GM12878 (cell line): ENCODE measurements at regions not wholly inside any gene's neighbourhood (a gene's known extent, or its start where the extent isn't known, plus 50 kb on each side); places are given as distances from the start of the nearest gene placed in this dataset.

Source experiments
- ATAC-seq: fragments of 200-7000 bp; cut with Tn5 transposase; 3 replicates; pipeline ENCODE4 v1.9.1; 2020; ENCODE audit warnings: mild to moderate bottlenecking, moderate library complexity
- BruUV-seq: library from RNA; stranded (reverse); fragments of 400-500 nt; replicated peaks from 2 replicates; lab custom pipeline; 2021; lab: Mats Ljungman, UMichigan
- CTCF ChIA-PET: fragments of 300-600 bp; sonication (Branson Sonifier 250); formaldehyde crosslinking; extraction: SDS; loops from one replicate; lab custom pipeline; 2021; ENCODE audit warnings: inconsistent platforms; lab: Yijun Ruan, JAX
- POLR2A ChIA-PET: fragments of 350-600 bp; formaldehyde crosslinking; extraction: SDS; loops from one replicate; lab custom pipeline; 2021; ENCODE audit warnings: inconsistent platforms; lab: Charles Lee
- RAD21 ChIA-PET: fragments of 300-600 bp; sonication (Branson Sonifier 250); formaldehyde crosslinking; loops from one replicate; lab custom pipeline; 2023; ENCODE audit warnings: antibody characterized with exemption; ENCODE audit not compliant: unreplicated experiment; lab: Charles Lee
- SMC1A ChIA-PET: fragments of 300-600 bp; sonication (Branson Sonifier 250); formaldehyde crosslinking; loops from one replicate; lab custom pipeline; 2023; ENCODE audit not compliant: unreplicated experiment, uncharacterized antibody; lab: Charles Lee
- DNase-seq: peaks from one replicate; pipeline ENCODE4 v3.0.0-alpha.2; 2011; ENCODE audit warnings: low read depth, low spot score
- FAIRE-seq: peaks from 3 replicates; lab custom pipeline; 2011; peaks lifted over from hg19 to GRCh38; lab: Jason Lieb, UNC
- H2AFZ ChIP-seq: 2 replicates; pipeline ENCODE4 v1.6.0; 2011; ENCODE audit warnings: low read depth, low read length, control low read depth; ENCODE audit not compliant: control insufficient read depth
- H3K27ac ChIP-seq: 2 replicates; pipeline ENCODE4 v1.5.1; 2011; ENCODE audit warnings: control low read depth; ENCODE audit not compliant: control insufficient read depth, insufficient read depth
- H3K27me3 ChIP-seq, 2 experiments: replicated peaks in 1 of 2; 2 replicates each; pipeline versions ENCODE4 v1.6.0 to v1.6.1; 2011; ENCODE audit warnings: low read length in 1 of 2; ENCODE audit not compliant: control insufficient read depth in 2 of 2, insufficient read depth in 2 of 2
- H3K36me3 ChIP-seq, 2 experiments: 2 replicates each; pipeline ENCODE4 v1.5.1; 2011; ENCODE audit warnings: low read length in 1 of 2; ENCODE audit not compliant: control insufficient read depth in 2 of 2, insufficient read depth in 2 of 2
- H3K4me1 ChIP-seq: 2 replicates; pipeline ENCODE4 v1.6.1; 2011; ENCODE audit warnings: mild to moderate bottlenecking, low read length, moderate library complexity, mixed read lengths; ENCODE audit not compliant: control insufficient read depth, insufficient read depth
- H3K4me2 ChIP-seq: 2 replicates; pipeline ENCODE4 v1.6.0; 2011; ENCODE audit warnings: control low read depth; ENCODE audit not compliant: control insufficient read depth, insufficient read depth
- H3K4me3 ChIP-seq: fragments of 200-600 bp; sonication (generic); 2 replicates; pipeline ENCODE4 v1.5.1; 2016
- H3K79me2 ChIP-seq: 2 replicates; pipeline ENCODE4 v1.6.0; 2011; ENCODE audit warnings: low read length; ENCODE audit not compliant: control insufficient read depth, insufficient read depth
- H3K9ac ChIP-seq: 2 replicates; pipeline ENCODE4 v1.8.0; 2011; ENCODE audit warnings: low read length, control low read depth, mixed read lengths; ENCODE audit not compliant: control insufficient read depth, insufficient read depth
- H3K9me3 ChIP-seq: replicated peaks from 3 replicates; pipeline ENCODE4 v1.5.1; 2011; ENCODE audit warnings: mild to moderate bottlenecking, low read length; ENCODE audit not compliant: control insufficient read depth, insufficient read depth
- H4K20me1 ChIP-seq: 2 replicates; pipeline ENCODE4 v1.6.0; 2011; ENCODE audit not compliant: control insufficient read depth, insufficient read depth
- ASH2L ChIP-seq: fragments of 300-600, 200-600 bp; sonication (generic); IDR thresholded peaks from 2 replicates; pipeline ENCODE4 v1.6.1; 2017; ENCODE audit warnings: low read depth, mild to moderate bottlenecking, borderline replicate concordance
- LARP7 ChIP-seq: fragments of 450-650 bp; IDR thresholded peaks from 2 replicates; pipeline ENCODE4 v1.6.1; 2017; ENCODE audit warnings: mild to moderate bottlenecking
- MEF2B ChIP-seq: fragments of 450-650 bp; IDR thresholded peaks from 2 replicates; pipeline ENCODE4 v1.6.1; 2018; ENCODE audit warnings: mild to moderate bottlenecking, moderate library complexity; ENCODE audit not compliant: partially characterized antibody, poor library complexity, severe bottlenecking
- NR2C2 ChIP-seq: IDR thresholded peaks from 2 replicates; pipeline ENCODE4 v1.6.1; 2011; ENCODE audit warnings: borderline replicate concordance, low read depth; ENCODE audit not compliant: control insufficient read depth, insufficient read length
- PAX5 ChIP-seq: IDR thresholded peaks from 2 replicates; pipeline ENCODE4 v1.6.1; 2011; ENCODE audit warnings: low read depth, low read length, borderline replicate concordance
- RUNX3 ChIP-seq: IDR thresholded peaks from 2 replicates; pipeline ENCODE4 v1.6.1; 2012; ENCODE audit warnings: low read length, inconsistent platforms
- SMARCA5 ChIP-seq: fragments of 450-650 bp; IDR thresholded peaks from 2 replicates; pipeline ENCODE4 v1.6.1; 2017; ENCODE audit warnings: mild to moderate bottlenecking
- TARDBP ChIP-seq: IDR thresholded peaks from 2 replicates; pipeline ENCODE4 v1.6.1; 2016; ENCODE audit warnings: borderline replicate concordance
- WRNIP1 ChIP-seq: IDR thresholded peaks from 2 replicates; pipeline ENCODE4 v1.6.1; 2011; ENCODE audit warnings: low read depth, low read length, improper control_type of control experiment, borderline replicate concordance
- ZSCAN29 ChIP-seq: fragments of 450-650 bp; IDR thresholded peaks from 2 replicates; pipeline ENCODE4 v1.6.1; 2017; ENCODE audit warnings: mild to moderate bottlenecking, moderate library complexity
- WGBS: methylation state at CpG from one replicate; pipeline ENCODE4 v1.1.6; 2016; ENCODE audit warnings: low lambda C conversion rate; ENCODE audit not compliant: insufficient replicate concordance, insufficient coverage; ENCODE audit errors: missing lambda C conversion rate; 5-methylcytosine and 5-hydroxymethylcytosine counted together
- in situ Hi-C: fragments of 300-500 bp; cut with MboI; formaldehyde crosslinking; loops from 9 replicates; pipeline ENCODE4 v1.14.3; 2018; ENCODE audit warnings: mixed read lengths
- intact Hi-C: fragments of 100-400 bp; cut with micrococcal nuclease; formaldehyde crosslinking; loops from one replicate; pipeline ENCODE4 v1.14.2; 2022; ENCODE audit not compliant: unreplicated experiment
- TF ChIP-seq, protein P1 (sequence below): fragments of 450-650 bp; IDR thresholded peaks from 2 replicates; pipeline ENCODE4 v1.6.1; 2017; ENCODE audit warnings: mild to moderate bottlenecking, low read depth, inconsistent platforms; ENCODE audit not compliant: poor library complexity, severe bottlenecking
- TF ChIP-seq, protein P2 (sequence below): fragments of 450-650 bp; formaldehyde crosslinking; IDR thresholded peaks from 2 replicates; pipeline ENCODE4 v1.4.0; 2022; ENCODE audit warnings: mild to moderate bottlenecking, moderate library complexity
- TF ChIP-seq, protein P3 (sequence below): fragments of 150-350 bp; IDR thresholded peaks from 2 replicates; pipeline ENCODE4 v1.6.1; 2016; ENCODE audit warnings: low read depth, low read length
- TF ChIP-seq, protein P4 (sequence below): fragments of 450-650 bp; conservative IDR thresholded peaks from 2 replicates; pipeline ENCODE4 v1.6.1; 2017; ENCODE audit warnings: mild to moderate bottlenecking, moderate library complexity

DNA sequence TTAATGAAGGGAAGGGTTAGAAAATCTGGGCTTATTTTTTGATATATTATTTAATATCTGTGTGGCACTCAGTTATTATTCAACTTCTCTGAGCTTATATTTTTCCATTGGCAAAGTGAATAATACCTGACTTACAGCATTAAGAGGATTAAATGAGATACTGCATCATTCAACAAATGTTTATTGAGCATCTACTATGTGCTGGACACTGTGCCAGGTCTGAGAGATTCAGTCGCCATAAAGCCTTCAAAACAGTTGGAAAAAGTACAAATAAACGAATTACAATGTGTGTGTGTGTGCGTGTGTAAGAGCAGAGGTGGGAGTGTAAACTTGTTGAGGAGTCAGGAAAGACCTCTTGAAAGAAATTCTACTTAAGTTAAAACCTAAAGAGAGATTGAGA, 87.9 kb upstream of the CD53 start:
- Histone ChIP-seq H4K20me1 (no peaks in the 10 kb centered on the region), H3K9me3 (peaks cover 7% of the 10 kb centered on the region; the same call in 1 of the 3 replicates), H3K79me2 (no peaks in the 10 kb centered on the region), H3K4me1 (peaks cover 29% of the 10 kb centered on the region), H2AFZ (no peak overlapping the region), H3K36me3 (no peaks in the 10 kb centered on the region), H3K27ac (no peak overlapping the region), H3K4me3 (no peak overlapping the region), H3K27me3 (no peaks in the 10 kb centered on the region), H3K9ac (no peak overlapping the region), H3K4me2 (no peak overlapping the region)
- POLR2A ChIA-PET = interaction anchor here (0.8 kb wide), 1 partner anchor 44 kb away, joined by 3 read pairs; no protein-coding TSS in a partner anchor
- BruUV-seq = no TSS peak
- FAIRE-seq = no peak
- no peak for ATAC-seq
- SMC1A ChIA-PET = interaction anchor here (1.0 to 7.8 kb wide), 6 partner anchors 12 to 615 kb away, joined by 3 to 89 read pairs (median 6); no protein-coding TSS in a partner anchor
- CTCF ChIA-PET = interaction anchor here (0.6 to 6.9 kb wide), 16 partner anchors 10 to 1644 kb away, joined by 3 to 91 read pairs (median 5); no protein-coding TSS in a partner anchor
- RAD21 ChIA-PET = interaction anchor here (1.5 to 6.6 kb wide), 2 partner anchors 165 to 208 kb away, joined by 6 to 79 read pairs; no protein-coding TSS in a partner anchor
- in situ Hi-C loops = no loop called here
- intact Hi-C loops = loop anchor here (5.0 to 10.0 kb wide), 2 partner anchors 87 to 370 kb away; partner anchors contain the start of gene CD53
- WGBS = 94% methylated on average over 3 of the region's 3 CpGs
- no peak for DNase-seq
- TF ChIP-seq TARDBP (no peak), NR2C2 (no peak), PAX5 (no peak), MEF2B (no peak), ASH2L (no peak), WRNIP1 (no peak), ZSCAN29 (no peak), RUNX3 (no peak), SMARCA5 (no peak), LARP7 (no peak)
- TF ChIP-seq, protein P1, sequence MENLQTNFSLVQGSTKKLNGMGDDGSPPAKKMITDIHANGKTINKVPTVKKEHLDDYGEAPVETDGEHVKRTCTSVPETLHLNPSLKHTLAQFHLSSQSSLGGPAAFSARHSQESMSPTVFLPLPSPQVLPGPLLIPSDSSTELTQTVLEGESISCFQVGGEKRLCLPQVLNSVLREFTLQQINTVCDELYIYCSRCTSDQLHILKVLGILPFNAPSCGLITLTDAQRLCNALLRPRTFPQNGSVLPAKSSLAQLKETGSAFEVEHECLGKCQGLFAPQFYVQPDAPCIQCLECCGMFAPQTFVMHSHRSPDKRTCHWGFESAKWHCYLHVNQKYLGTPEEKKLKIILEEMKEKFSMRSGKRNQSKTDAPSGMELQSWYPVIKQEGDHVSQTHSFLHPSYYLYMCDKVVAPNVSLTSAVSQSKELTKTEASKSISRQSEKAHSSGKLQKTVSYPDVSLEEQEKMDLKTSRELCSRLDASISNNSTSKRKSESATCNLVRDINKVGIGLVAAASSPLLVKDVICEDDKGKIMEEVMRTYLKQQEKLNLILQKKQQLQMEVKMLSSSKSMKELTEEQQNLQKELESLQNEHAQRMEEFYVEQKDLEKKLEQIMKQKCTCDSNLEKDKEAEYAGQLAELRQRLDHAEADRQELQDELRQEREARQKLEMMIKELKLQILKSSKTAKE = no peak
- TF ChIP-seq, protein P2, sequence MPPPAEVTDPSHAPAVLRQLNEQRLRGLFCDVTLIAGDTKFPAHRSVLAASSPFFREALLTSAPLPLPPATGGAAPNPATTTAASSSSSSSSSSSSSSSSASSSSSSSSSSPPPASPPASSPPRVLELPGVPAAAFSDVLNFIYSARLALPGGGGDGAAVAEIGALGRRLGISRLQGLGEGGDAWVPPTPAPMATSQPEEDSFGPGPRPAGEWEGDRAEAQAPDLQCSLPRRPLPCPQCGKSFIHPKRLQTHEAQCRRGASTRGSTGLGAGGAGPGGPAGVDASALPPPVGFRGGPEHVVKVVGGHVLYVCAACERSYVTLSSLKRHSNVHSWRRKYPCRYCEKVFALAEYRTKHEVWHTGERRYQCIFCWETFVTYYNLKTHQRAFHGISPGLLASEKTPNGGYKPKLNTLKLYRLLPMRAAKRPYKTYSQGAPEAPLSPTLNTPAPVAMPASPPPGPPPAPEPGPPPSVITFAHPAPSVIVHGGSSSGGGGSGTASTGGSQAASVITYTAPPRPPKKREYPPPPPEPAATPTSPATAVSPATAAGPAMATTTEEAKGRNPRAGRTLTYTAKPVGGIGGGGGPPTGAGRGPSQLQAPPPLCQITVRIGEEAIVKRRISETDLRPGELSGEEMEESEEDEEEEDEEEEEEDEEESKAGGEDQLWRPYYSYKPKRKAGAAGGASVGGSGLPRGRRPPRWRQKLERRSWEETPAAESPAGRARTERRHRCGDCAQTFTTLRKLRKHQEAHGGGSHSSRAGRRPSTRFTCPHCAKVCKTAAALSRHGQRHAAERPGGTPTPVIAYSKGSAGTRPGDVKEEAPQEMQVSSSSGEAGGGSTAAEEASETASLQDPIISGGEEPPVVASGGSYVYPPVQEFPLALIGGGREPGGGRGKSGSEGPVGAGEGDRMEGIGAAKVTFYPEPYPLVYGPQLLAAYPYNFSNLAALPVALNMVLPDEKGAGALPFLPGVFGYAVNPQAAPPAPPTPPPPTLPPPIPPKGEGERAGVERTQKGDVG (CRISPR knock-in tag) = no peak
- TF ChIP-seq, protein P3, sequence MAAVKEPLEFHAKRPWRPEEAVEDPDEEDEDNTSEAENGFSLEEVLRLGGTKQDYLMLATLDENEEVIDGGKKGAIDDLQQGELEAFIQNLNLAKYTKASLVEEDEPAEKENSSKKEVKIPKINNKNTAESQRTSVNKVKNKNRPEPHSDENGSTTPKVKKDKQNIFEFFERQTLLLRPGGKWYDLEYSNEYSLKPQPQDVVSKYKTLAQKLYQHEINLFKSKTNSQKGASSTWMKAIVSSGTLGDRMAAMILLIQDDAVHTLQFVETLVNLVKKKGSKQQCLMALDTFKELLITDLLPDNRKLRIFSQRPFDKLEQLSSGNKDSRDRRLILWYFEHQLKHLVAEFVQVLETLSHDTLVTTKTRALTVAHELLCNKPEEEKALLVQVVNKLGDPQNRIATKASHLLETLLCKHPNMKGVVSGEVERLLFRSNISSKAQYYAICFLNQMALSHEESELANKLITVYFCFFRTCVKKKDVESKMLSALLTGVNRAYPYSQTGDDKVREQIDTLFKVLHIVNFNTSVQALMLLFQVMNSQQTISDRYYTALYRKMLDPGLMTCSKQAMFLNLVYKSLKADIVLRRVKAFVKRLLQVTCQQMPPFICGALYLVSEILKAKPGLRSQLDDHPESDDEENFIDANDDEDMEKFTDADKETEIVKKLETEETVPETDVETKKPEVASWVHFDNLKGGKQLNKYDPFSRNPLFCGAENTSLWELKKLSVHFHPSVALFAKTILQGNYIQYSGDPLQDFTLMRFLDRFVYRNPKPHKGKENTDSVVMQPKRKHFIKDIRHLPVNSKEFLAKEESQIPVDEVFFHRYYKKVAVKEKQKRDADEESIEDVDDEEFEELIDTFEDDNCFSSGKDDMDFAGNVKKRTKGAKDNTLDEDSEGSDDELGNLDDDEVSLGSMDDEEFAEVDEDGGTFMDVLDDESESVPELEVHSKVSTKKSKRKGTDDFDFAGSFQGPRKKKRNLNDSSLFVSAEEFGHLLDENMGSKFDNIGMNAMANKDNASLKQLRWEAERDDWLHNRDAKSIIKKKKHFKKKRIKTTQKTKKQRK = no peak
- TF ChIP-seq, protein P4, sequence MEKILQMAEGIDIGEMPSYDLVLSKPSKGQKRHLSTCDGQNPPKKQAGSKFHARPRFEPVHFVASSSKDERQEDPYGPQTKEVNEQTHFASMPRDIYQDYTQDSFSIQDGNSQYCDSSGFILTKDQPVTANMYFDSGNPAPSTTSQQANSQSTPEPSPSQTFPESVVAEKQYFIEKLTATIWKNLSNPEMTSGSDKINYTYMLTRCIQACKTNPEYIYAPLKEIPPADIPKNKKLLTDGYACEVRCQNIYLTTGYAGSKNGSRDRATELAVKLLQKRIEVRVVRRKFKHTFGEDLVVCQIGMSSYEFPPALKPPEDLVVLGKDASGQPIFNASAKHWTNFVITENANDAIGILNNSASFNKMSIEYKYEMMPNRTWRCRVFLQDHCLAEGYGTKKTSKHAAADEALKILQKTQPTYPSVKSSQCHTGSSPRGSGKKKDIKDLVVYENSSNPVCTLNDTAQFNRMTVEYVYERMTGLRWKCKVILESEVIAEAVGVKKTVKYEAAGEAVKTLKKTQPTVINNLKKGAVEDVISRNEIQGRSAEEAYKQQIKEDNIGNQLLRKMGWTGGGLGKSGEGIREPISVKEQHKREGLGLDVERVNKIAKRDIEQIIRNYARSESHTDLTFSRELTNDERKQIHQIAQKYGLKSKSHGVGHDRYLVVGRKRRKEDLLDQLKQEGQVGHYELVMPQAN = no peak
- TF ChIP-seq, all 136 proteins: peak for 0
